ENCODE measurements at regions not wholly inside any gene's neighbourhood (a gene's known extent, or its start where the extent isn't known, plus 50 kb on each side); places are given as distances from the start of the nearest gene placed in this dataset.

DNA sequence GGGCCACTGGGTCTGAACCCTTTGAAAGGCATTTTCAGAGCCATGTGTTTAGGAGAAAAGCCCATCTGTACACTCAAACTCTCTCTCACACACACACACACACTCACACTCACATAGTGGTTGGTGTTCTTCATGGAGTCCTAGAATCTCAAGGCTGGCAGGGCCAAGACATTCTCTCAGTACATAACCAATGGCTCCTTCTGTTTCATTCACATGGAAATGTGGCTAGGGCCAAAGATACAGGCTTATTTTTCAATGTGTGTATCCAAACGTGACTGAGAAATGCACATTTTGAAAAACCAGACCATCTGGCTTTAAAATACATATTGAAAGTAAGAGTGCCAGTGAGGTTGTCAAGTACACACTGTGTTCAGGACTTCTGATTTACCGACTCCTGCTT is 59.0 kb upstream of the SALL1 start:
- TF ChIP-seq ZNF70 (CRISPR knock-in tag; IDR thresholded peaks at IDR 0.05) (no peak), SNAI2 (CRISPR knock-in tag; IDR thresholded peaks at IDR 0.05) (no peak), ZFP30 (CRISPR knock-in tag; IDR thresholded peaks at IDR 0.05) (no peak), ZNF565 (CRISPR knock-in tag; conservative IDR thresholded peaks at IDR 0.05; ENCODE audit: low read depth) (no peak), ZFP3 (CRISPR knock-in tag; IDR thresholded peaks at IDR 0.05) (no peak)
- TF ChIP-seq, protein P1, sequence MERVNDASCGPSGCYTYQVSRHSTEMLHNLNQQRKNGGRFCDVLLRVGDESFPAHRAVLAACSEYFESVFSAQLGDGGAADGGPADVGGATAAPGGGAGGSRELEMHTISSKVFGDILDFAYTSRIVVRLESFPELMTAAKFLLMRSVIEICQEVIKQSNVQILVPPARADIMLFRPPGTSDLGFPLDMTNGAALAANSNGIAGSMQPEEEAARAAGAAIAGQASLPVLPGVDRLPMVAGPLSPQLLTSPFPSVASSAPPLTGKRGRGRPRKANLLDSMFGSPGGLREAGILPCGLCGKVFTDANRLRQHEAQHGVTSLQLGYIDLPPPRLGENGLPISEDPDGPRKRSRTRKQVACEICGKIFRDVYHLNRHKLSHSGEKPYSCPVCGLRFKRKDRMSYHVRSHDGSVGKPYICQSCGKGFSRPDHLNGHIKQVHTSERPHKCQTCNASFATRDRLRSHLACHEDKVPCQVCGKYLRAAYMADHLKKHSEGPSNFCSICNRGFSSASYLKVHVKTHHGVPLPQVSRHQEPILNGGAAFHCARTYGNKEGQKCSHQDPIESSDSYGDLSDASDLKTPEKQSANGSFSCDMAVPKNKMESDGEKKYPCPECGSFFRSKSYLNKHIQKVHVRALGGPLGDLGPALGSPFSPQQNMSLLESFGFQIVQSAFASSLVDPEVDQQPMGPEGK (CRISPR knock-in tag; IDR thresholded peaks at IDR 0.05; ENCODE audit: borderline replicate concordance), result no peak
- no peak for ATAC-seq

DNA sequence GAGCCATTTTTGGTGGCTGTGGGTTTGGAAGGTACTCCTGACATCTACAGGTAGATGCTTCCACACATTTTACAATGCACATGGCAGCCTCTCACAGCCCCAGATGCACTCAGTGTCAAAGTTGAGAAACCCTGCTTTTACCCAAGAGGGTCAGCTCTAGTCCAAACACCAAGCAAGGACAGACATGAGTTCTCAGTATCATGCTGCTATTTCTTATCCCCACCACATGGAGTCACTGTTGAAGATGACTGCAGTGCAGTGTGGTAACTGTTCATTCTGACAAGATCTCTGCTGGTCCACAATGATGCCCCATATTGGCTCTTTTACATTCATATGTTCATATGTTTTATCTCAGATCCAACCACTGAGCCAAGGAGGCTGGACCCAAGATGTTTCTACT is 50.5 kb upstream of the SALL1 start:
- TF ChIP-seq ZFP3 (CRISPR knock-in tag; IDR thresholded peaks at IDR 0.05) (no peak), CSDC2 (CRISPR knock-in tag; IDR thresholded peaks at IDR 0.05) (no peak), GLIS3 (CRISPR knock-in tag; IDR thresholded peaks at IDR 0.05) (no peak), ZNF70 (CRISPR knock-in tag; IDR thresholded peaks at IDR 0.05) (no peak), PPARA (CRISPR knock-in tag; IDR thresholded peaks at IDR 0.05; ENCODE audit: borderline replicate concordance) (no peak)
- ATAC-seq, result no peak
